A673 (cell line): ENCODE measurements at regions not wholly inside any gene's neighbourhood (a gene's known extent, or its start where the extent isn't known, plus 50 kb on each side); places are given as distances from the start of the nearest gene placed in this dataset.

Experiments
- BruUV-seq: library from RNA; stranded (reverse); fragments of 400-500 nt; replicated peaks from 2 replicates; lab custom pipeline; 2021; lab: Mats Ljungman, UMichigan
- CTCF ChIA-PET: fragments of 300-600 bp; sonication (Branson Sonifier 250); formaldehyde crosslinking; loops from one replicate; lab custom pipeline; 2022; ENCODE audit warnings: antibody characterized with exemption; lab: Charles Lee
- POLR2A ChIA-PET: fragments of 300-600 bp; sonication (Branson Sonifier 250); formaldehyde crosslinking; loops from one replicate; lab custom pipeline; 2022; ENCODE audit warnings: antibody characterized with exemption; ENCODE audit not compliant: low non-redundant PET; lab: Charles Lee
- DNase-seq: peaks from one replicate; pipeline ENCODE4 v3.0.0-alpha.2; 2015; ENCODE audit warnings: low spot score
- H3K27ac ChIP-seq: fragments of 200-600 bp; sonication (generic); 2 replicates; pipeline ENCODE4 v1.5.1; 2016; ENCODE audit warnings: mixed run types, low read depth, mild to moderate bottlenecking, mixed read lengths, antibody characterized with exemption, low read length; ENCODE audit not compliant: poor library complexity, severe bottlenecking
- H3K27me3 ChIP-seq: fragments of 200-600 bp; sonication (generic); replicated peaks from 2 replicates; pipeline ENCODE4 v1.6.1; 2017; ENCODE audit warnings: mixed run types, low read depth, mild to moderate bottlenecking, mixed read lengths, antibody characterized with exemption, low read length; ENCODE audit not compliant: insufficient read depth, poor library complexity
- H3K36me3 ChIP-seq: fragments of 200-600 bp; sonication (generic); 2 replicates; pipeline ENCODE4 v1.6.1; 2016; ENCODE audit warnings: mixed run types, mild to moderate bottlenecking, mixed read lengths, antibody characterized with exemption, low read length; ENCODE audit not compliant: insufficient read depth, poor library complexity, severe bottlenecking
- H3K4me1 ChIP-seq: fragments of 200-600 bp; sonication (generic); 2 replicates; pipeline ENCODE4 v1.6.1; 2017; ENCODE audit warnings: mixed run types, mild to moderate bottlenecking, mixed read lengths, antibody characterized with exemption, low read length; ENCODE audit not compliant: insufficient read depth, poor library complexity, severe bottlenecking
- H3K4me3 ChIP-seq: fragments of 200-600 bp; sonication (generic); 2 replicates; pipeline ENCODE4 v1.5.1; 2016; ENCODE audit warnings: low read depth, mixed run types, mild to moderate bottlenecking, mixed read lengths, low read length; ENCODE audit not compliant: poor library complexity, severe bottlenecking
- H3K9me3 ChIP-seq: fragments of 200-600 bp; sonication (generic); 2 replicates; pipeline ENCODE4 v1.6.1; 2016; ENCODE audit warnings: mixed run types, low read depth, mild to moderate bottlenecking, mixed read lengths, antibody characterized with exemption, low read length; ENCODE audit not compliant: poor library complexity, severe bottlenecking
- CTCF ChIP-seq: fragments of 300-800, 200-600 bp; sonication (generic); conservative IDR thresholded peaks from 2 replicates; pipeline ENCODE4 v1.5.1; 2017; ENCODE audit warnings: low read depth, mild to moderate bottlenecking, antibody characterized with exemption, low read length, moderate library complexity, mixed read lengths
- EZH2 ChIP-seq: fragments of 200-600 bp; sonication (generic); IDR thresholded peaks from 2 replicates; pipeline ENCODE4 v1.6.1; 2017; ENCODE audit warnings: borderline replicate concordance, low read depth, mild to moderate bottlenecking, mixed read lengths, antibody characterized with exemption, low read length; ENCODE audit not compliant: poor library complexity, severe bottlenecking
- intact Hi-C: fragments of 100-400 bp; cut with micrococcal nuclease; formaldehyde crosslinking; loops from one replicate; pipeline ENCODE4 v1.10.0; 2022; ENCODE audit not compliant: unreplicated experiment

GRCh38 chr10:6674291-6674690, 94.2 kb upstream of the PRKCQ start:
- Histone ChIP-seq H3K4me1 (no peaks in the 10 kb centered on the region), H3K9me3 (no peaks in the 10 kb centered on the region), H3K4me3 (no peak overlapping the region), H3K27me3 (peaks cover 17% of the 10 kb centered on the region), H3K27ac (no peak overlapping the region), H3K36me3 (no peaks in the 10 kb centered on the region)
- intact Hi-C loops, result no loop called here
- POLR2A ChIA-PET, result no interaction called here
- CTCF ChIA-PET, result no interaction called here
- BruUV-seq, result no TSS peak
- no peak for DNase-seq
- no peak for TF ChIP-seq CTCF
- no peak for TF ChIP-seq EZH2

- Histone ChIP-seq H3K36me3 (no peaks in the 10 kb centered on the region), H3K9me3 (no peaks in the 10 kb centered on the region), H3K4me1 (no peaks in the 10 kb centered on the region), H3K4me3 (no peak overlapping the region), H3K27ac (no peak overlapping the region), H3K27me3 (peaks cover 11% of the 10 kb centered on the region)
- ChIA-PET POLR2A (no interaction called here), CTCF (no interaction called here)
- no peak for DNase-seq
- intact Hi-C loops, result no loop called here
- no TSS peak for BruUV-seq
- TF ChIP-seq EZH2 (no peak), CTCF (no peak)
These were observed 91.9 kb upstream of the PRKCQ start for GRCh38 chr10:6671976-6672375.

- Histone ChIP-seq H3K27me3 (peaks cover 28% of the 10 kb centered on the region), H3K27ac (no peak overlapping the region), H3K9me3 (no peaks in the 10 kb centered on the region), H3K36me3 (no peaks in the 10 kb centered on the region), H3K4me3 (no peak overlapping the region), H3K4me1 (no peaks in the 10 kb centered on the region)
- intact Hi-C loops, result loop anchor here (2.0 to 5.0 kb wide), 2 partner anchors 87 to 747 kb away; partner anchors contain the start of gene PRKCQ
- ChIA-PET CTCF (no interaction called here), POLR2A (interaction anchor here (0.6 kb wide), 1 partner anchor 40 kb away, joined by 3 read pairs; no protein-coding TSS in a partner anchor)
- DNase-seq, result peak; percentile 66
- BruUV-seq, result no TSS peak
- TF ChIP-seq EZH2 (no peak), CTCF (peak; percentile 82)
These were observed 89.3 kb upstream of the PRKCQ start for GRCh38 chr10:6669269-6669859.
